NCI-H2081 (cell line): ENCODE measurements at regions not wholly inside any gene's neighbourhood (a gene's known extent, or its start where the extent isn't known, plus 50 kb on each side); places are given as distances from the start of the nearest gene placed in this dataset.
"Not testable (repeated sequence)": the region's sequence is repeated elsewhere in the genome, so short reads cannot be mapped to it uniquely, and the experiment has no call there.

ENCODE experiments used
- DNase-seq, 2 experiments: peaks; one replicate each; lab custom pipeline; 2025; lab: John Stamatoyannopoulos, UW

DNA sequence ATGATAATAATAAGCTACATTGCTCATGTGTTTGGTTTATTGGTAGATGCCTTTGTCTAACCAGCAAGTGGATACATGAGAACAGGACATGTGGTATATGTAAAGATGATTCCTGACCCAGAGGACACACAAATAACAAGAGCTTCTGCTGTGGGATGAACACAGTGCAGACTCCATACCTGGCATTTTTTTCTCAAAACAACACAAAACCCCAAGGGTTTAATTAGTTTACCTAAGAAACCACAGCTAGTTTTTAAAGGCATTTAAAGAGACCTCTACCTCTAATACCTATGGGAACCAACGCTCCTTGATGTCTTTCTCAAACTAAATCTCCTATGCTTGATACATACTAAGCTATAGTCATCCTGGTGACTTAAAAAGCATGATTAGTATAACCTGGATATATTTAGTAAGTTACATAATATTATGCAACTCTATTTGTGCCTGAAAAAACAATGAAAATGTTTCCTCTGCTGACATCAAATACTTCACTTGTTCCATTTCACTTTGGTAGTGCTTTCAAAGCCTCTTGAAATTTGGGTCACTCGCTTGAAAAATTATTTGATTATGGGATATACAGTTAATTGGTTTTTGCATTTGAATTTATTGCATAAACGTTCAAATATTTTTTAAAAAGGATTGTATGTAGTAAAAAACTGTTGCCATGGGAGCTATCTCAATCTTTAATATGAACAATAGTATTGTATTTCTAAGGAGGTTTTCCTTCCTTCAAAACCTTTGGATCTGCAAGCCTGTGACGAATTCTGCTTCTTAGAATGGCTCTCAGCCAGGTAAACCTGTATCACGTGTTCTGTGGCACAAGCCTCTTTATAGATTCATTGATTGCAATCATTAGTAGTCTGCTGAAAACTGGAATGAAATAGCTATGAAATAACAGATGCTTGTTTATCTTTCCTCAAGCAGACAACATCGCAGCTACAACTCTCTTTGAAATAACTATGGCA, 233.0 kb upstream of the KCNMB2 start:
- DNase-seq, result no peak

DNA sequence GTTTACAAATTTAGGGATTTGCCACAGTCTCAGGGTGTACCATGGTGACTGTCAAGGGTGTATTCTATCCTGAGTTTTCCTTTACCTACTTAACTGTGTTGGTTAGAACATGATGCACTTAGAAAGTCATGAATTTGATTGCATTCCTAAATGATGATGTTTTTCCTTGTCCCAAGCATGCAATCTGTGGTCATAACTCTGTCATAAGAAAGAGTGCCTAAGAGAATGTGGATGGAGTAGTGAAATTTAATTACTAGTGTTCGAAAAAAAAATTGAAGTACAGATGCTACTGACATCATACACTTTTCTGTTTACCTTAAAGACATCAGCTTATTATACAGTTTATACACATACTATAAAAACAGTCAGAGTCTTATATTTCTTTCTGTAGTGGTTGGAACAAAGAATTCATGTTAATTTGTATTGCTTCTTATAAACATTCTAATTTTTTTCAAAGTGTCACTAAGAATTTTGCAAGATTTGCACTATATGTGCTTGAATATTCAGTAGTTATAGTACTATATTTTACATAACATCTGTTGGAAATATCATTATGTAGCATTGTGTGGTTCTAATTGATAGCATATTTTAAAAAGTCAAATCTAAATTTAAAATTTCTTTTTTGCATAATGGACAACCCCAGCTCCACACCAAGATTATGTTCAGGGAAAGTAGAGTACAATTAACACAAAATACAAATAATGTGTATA, 231.3 kb upstream of the KCNMB2 start:
- no peak for DNase-seq

DNA sequence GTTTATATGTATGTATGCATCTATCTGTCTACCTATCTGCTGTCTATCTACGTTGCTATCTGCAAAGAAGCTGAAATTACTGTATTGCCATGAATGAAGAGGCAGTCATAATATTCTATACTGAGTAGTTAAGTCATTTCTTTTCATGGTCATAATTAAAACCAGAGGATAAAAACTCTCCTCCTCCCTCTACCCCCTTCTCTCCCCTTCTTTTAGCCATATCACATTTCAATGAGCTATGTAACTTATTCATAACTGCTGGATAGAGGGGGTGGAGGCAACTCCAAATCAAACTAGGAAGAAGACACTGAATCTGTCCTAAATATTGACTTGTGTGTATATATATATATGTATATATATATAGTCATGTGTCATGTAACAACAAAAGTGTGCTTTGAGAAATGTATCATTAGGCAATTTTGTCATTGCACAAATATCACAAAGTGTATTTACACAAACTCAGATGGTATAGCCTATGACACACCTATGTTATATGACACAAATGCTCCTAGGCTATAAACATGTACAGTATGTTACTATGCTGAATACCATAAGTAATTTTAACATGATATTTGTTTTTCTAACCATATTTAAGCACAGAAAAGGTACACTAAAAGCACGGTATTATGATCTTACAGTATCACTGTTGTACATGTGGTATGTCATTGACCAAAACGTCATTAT, 229.7 kb upstream of the KCNMB2 start:
- DNase-seq, result no peak

DNA sequence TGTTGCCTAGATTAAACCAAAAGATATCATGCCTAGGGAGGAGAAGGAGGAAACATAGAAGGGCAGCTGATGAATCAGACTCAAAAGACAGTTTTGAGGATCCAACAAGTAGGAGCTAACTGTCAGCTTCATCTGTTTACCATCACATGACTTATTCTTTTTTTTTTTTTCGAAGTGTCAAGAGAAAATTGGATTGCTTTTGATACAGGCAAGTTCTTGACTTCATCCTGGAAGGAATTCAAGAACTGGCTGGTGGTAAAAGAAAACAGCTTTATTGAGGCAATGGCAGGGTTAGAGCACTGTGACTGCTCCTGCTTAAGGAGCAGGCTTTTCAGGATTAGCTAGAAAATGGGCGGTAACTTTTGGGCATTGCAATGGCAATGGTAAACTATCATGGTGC, 227.5 kb upstream of the KCNMB2 start:
- no peak for DNase-seq

DNA sequence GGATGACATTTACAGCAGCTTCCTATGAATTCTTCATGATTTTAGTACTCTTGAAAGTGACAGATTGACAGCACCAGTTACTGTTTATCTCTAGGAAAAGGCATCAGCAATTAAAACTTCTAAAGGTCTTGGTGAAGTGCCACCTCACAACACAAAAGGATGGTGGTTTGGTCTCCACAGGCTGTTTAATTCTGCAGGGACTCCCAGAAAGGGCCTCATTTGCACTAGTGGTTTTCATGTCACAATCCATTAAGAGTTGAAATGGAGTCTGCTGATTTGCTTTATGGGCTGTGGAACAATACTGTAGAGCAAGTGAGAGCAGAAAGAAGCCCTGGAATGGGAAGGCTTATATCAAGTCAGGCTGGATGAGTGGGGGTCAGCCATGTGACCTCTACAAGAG, 225.3 kb upstream of the KCNMB2 start:
- no peak for DNase-seq

DNA sequence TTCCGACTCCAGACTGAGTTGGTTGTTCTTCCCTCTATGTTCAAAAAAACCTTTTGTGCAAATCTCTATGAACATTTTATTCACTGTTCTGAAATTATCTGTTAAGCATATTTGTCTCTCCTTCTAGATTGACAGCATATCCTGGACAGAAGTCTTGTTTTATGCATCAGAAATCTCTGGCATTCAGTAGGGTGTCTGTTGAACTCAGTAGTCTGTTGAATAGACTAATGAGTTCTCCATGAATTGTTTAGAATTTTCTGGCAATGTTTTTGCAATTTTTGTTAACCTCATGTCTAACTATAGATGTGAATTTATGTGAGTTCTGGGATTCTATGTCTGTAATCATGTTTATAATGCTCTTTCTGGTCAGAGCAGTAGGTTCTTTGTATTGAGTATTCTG, 222.5 kb upstream of the KCNMB2 start:
- DNase-seq, result no peak

DNA sequence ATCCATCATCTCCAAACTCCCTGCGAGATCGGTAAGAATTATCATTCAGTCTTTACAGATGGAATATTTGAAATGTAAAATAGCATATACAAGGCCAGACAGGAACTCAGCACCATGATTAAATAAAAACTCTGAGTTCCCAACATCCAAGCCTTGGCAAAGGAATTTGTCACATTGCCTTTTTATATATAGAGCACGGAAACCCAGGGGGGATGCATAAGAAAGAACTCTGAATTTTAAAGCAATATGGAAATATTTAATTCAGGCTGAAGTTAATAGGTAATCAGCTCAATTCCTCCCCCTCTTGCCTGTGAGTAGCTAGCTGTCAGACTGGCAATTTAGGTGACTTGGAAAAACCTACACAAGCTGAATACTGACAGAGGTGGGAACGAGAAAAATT, 217.9 kb upstream of the KCNMB2 start:
- DNase-seq, result no peak

DNA sequence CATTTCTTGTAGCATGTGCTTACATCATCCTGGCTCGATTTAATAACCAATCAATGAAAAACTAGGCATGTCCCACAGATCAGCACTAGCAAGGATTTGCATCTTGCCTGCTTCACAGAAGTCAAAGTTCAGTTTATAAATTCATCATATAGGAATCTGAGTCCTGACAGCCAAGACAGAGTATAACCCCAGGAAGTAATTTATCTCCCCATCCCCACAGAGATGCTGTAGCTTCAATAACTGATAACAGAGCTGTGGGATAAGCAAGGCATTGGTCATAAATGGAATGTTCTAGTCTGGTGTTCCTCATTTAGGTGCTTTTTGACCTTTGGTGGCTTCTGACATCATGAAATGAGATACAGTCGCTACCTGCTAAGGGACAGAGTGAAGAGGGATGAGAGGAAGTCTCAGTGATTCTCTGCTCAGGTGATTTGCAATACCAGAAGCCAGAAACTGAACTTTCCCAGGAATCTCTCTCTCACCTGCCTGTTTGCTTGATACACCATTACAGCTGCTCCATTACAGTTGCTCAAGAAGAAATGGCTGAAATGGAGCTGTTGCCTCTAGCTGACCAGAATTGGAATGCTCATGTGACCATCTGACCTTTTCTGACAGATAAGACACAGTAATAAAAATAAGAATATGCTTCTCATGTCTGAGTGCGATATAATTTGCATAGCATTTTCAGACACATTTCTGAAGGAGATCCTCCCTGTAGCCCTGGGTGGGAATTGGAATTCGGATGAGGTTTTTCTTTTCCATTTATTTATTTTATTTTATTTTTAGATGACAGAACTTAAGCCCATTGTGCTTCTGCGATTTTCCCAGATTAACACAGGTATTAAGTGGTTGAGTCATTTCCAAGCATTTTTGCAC, 217.1 kb upstream of the KCNMB2 start:
- no peak for DNase-seq

DNA sequence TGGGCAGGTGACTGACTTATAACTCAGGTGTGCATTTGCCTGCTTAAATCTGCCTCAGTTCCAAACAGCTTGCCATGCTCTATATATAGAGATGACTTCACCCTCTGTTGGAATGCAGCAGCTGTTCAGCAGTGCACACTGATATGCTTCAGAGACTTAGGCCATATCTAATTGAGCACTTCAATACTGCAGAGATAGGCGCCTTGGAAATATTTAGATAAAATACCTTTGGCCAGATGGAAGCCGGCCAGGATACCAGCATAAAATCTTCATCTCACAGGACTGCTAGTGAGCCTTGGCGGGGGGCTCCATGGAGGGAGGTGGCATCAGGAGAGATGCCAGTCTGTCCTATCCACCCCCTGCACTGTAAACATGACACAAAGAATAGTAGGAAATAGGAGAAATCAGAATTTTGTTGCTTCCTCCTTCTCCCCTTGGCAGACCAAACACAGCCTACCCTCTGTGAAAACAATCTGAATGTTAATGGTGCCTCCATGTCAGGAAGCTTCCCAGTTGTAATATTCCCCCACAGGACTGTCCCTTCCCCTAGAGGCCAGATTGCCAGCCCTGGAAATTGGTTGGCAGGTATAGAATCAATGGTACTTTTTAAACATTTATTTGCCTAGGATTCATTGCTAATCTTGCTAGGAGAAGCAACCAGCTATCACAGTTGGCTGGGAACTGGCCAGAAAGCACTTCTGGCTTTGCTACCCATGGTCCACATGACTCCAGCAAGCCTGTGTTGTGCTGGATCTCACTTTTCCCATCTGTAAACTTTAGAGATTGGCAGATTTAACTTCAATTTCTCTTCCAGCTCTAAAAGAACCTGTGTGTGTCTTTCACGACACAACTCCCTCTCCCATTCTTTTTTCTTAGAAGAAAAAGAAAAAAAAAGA, 215.5 kb upstream of the KCNMB2 start:
- peak in 1 of 2 experiments; percentile 57 for DNase-seq

DNA sequence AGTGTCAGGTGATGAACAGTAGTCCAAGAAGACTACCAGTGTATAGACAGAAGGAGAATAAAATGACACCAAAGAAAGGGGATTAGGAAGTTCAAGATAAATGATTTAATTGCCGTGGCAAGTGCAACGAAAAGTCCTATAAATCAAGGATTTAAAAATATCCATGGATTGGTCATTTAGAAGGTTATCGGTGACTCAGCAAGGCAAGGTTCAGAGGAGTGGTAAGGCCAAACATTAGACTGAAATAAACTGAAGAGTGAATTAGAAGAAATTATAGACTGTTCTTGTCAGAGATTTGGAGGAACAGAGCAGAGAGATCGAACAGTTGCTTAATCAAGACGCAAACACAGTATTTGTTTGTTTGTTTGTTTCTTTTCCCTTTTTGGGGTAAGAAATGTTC, 211.9 kb upstream of the KCNMB2 start:
- no peak for DNase-seq

DNA sequence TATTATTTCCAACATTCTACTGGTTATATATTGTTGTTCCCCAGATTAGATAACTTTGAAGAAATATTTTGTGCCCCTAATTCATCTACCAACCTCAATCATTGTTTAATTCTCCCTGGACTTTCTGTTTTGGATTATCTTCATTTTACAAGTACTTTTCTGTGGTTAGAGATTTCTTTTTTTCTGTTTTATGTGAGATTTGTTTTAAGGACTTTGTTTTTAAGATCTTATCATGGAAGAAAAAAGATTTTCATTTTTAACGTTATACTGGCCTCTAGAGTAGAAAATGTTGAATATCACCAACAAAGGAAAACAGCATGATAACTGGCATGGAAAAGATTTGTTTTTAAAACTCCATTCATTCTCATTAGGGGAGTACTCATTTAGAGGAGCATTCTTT, 210.9 kb upstream of the KCNMB2 start:
- peak; percentile 53 to 56 for DNase-seq

DNA sequence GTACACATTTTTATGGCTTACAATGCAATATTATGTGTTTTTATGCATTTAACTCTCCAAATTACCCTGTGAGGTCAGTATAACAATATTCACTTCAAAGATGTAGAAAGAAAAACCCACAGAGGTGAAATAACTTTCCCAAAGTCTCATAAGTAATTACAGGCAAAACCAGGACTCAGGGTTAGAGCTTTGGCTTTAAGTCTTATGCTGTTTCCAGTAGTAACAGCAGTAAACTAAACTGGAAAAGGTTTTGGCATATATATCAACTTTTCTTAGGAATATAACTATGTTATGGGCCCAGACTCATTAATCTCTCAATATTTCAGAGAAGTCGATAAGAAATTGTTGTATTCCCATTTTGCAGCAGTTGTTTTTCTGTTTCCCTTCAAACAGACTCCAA, 206.3 kb upstream of the KCNMB2 start:
- DNase-seq, result no peak

DNA sequence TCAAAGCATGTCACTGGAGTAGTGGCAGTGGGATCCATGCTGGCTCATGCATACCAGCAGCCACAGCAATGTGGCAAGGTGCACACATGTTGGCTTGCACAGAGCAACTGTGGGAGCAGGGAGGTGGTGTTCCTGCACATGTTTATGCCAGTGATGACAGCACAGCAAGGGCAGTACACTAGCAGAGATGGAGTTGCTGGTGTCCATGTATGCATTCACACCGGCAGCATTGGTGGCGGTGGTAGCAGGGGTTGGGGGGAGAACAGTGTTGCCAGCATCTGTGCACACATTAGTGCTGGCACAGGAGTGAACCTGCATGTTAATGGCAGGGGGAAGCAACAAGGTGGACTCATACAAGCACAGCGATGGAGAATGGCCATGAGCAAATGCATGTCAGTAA, 202.0 kb upstream of the KCNMB2 start:
- no peak for DNase-seq

DNA sequence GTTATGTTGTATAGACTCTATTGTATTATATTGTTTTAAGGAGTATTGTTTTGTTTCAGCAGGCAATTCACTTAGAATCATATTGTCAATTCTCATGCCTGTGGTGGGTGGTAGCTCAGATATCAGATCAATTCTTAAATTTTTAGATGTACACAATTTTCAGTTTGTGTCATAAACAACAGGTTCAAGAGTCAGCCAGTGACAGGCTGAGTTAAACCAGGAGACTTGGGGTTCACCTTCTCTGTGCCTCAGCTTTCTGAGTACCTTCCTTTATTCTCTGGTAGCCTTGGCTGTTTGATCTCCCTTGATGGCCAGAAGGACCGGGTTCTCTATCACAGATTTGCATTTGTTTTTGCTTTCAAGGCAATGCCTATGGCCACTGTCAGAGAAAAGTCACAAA, 199.9 kb upstream of the KCNMB2 start:
- DNase-seq, result no peak

DNA sequence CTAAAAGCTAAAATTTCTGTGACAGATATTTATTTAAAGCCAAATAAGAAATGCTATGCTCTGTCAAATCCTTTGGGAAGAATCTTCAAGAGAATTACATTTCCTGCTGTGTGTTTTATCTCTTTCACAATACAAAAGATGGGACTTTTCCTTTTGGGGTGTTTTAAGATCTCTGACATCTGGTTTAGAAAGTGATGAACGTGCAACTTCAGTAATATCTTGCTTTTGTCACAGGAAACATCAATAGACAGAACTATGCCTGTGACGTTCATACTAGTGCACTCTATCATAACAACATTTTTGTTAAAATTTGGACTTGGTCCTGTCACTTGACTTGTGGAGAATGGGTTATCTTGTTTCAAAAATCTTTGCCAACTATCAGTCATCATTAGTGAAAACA, 195.7 kb upstream of the KCNMB2 start:
- DNase-seq, result no peak

DNA sequence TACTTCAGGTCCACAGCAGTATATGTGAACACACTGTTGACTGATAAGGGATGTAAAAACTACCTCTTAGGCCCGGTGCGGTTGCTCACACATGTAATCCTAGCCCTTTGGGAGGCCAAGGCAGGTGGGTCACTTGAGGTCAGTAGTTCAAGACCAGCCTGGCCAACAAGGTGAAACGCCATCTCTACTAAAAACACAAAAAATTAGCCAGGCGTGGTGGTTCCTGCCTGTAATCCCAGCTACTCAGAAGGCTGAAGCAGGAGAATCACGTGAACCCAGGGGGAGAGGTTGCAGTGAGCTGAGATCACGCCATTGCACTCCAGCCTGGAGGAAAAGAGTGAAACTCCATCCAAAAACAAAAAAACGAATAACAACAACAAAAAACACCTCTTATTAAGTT, 194.6 kb upstream of the KCNMB2 start:
- DNase-seq, result no peak

DNA sequence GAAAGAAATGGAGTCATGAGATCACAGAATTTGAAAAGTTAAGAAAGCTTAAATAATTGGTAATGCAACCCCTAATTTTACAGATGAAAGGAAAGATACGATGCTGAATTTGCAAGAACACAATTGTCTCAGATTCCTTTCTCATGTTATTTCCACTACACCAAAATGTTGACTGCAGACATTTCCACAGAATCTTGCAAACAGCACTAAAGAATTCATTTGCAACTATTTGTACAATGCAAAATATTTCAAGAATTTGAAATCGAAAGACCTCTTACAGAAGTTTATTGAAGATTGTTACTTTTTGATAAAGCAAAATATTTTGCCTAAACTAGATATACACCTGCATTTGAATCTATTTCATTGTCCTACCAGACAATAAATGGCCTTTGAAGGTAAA, 194.1 kb upstream of the KCNMB2 start:
- DNase-seq, result no peak

DNA sequence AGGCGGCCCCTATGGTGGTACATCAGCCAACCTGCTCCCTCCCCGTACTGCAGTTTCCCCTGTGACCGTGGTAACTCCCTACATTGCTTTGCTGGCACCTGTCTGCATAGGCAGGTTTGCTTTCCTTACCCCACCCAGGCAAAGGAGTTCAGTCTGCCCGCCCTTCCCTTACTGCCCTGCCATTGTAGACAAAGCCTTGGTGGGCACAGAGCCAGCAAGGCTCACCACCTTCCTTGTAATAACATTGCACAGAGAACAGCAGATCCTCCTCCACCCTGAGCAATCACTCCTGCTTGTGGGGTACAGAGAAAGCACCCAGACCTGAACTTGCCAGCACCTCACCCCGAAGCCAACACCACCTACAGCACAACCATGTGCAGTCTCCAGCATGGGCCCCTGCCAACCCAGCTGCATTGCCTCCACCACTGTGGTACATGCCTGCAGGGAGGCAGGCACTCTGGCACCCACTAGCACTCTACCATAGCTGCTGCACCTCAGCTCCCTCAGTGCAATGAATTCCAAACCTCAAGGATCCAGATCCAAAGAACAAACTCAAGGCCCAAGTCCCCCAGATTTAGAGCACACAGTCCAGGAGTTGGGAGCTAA, 192.7 kb upstream of the KCNMB2 start:
- no peak for DNase-seq

DNA sequence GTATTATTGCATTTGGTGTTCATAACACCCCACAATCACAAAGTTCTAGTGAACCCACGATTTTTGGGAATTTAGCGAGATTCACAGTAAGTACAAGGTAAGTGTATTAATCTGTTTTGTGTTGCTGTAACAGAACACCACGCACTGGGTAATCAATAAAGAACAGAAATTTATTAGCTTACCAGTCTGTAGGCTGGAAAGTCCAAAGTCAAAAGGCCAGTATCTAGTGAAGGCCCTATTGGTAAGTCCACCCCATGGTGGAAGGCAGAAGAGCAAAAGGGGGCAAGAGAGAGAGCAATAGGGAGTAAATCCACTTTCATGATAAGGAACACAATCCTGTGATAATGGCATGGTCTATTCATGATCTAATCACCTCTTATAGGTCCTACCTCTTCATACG, 190.3 kb upstream of the KCNMB2 start:
- no peak for DNase-seq

DNA sequence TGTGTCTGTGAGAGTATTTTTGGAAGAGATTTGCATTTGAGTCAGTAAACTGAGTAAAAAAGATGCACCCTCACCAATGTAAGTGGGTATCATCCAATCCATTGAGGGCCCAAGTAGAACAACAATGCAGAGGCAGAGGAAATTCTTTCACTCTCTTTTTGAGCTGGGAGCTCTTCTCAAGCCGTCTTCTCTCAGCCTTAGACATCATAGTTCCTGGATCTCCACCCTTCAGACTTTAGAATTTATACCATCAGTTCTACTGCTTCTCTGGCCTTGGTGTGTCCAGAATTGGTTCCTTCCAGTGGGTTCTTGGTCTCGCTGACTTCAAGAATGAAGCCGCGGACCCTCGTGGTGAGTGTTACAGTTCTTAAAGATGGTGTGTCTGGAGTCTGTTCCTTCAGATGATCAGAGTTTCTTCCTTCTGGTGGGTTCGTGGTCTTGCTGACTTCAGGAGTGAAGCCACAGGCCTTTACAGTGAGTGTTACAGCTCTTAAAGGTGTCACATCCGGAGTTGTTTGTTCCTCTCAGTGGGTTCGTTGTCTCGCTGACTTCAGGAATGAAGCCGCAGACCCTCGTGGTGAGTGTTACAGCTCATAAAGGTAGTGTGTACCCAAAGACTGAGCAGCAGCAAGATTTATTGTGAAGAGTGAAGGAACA, 187.5 kb upstream of the KCNMB2 start:
- DNase-seq, result not testable (repeated sequence)
